Liver (tissue), 8 donors: ENCODE measurements at regions not wholly inside any gene's neighbourhood (a gene's known extent, or its start where the extent isn't known, plus 50 kb on each side); places are given as distances from the start of the nearest gene placed in this dataset.
"Not testable (repeated sequence)": the region's sequence is repeated elsewhere in the genome, so short reads cannot be mapped to it uniquely, and the experiment has no call there.

Experiments
- DNase-seq: peaks from one replicate; pipeline ENCODE4 v3.0.0-alpha.2; 2017; ENCODE audit warnings: low spot score
- H3K27ac ChIP-seq, 2 donors: one replicate each; pipeline ENCODE4 v1.7.0; 2013; ENCODE audit warnings: inconsistent platforms in 2 of 2, low read length in 2 of 2, control low read depth in 1 of 2, low read depth in 1 of 2, mild to moderate bottlenecking in 1 of 2
- H3K27me3 ChIP-seq, 4 donors: one replicate each; pipeline versions ENCODE4 v1.6.1 to v1.7.0; 2013; ENCODE audit warnings: low read length in 3 of 4, inconsistent platforms in 1 of 4, mild to moderate bottlenecking in 1 of 4, moderate library complexity in 1 of 4; ENCODE audit not compliant: control insufficient read depth in 4 of 4, insufficient read depth in 4 of 4
- H3K36me3 ChIP-seq, 4 donors: one replicate each; pipeline versions ENCODE4 v1.6.1 to v1.7.0; 2013; ENCODE audit warnings: low read length in 3 of 4, mild to moderate bottlenecking in 3 of 4, low read depth in 1 of 4, moderate library complexity in 1 of 4; ENCODE audit not compliant: control insufficient read depth in 4 of 4, insufficient read depth in 3 of 4
- H3K4me1 ChIP-seq, 4 donors: one replicate each; pipeline versions ENCODE4 v1.6.1 to v1.7.0; 2013; ENCODE audit warnings: low read length in 3 of 4, mild to moderate bottlenecking in 3 of 4, moderate library complexity in 1 of 4; ENCODE audit not compliant: control insufficient read depth in 4 of 4, insufficient read depth in 4 of 4
- H3K4me3 ChIP-seq, 3 donors: one replicate each; pipeline versions ENCODE4 v1.6.1 to v1.7.0; 2013; ENCODE audit warnings: low read length in 3 of 3, control low read depth in 1 of 3, low read depth in 1 of 3, mild to moderate bottlenecking in 1 of 3
- H3K9ac ChIP-seq, 2 donors: one replicate each; pipeline ENCODE4 v1.7.0; 2013; ENCODE audit warnings: low read length in 2 of 2, mild to moderate bottlenecking in 2 of 2, moderate library complexity in 2 of 2, control low read depth in 1 of 2, low read depth in 1 of 2
- H3K9me3 ChIP-seq, 4 donors: one replicate each; pipeline versions ENCODE4 v1.6.1 to v1.7.0; 2013; ENCODE audit warnings: low read length in 3 of 4; ENCODE audit not compliant: control insufficient read depth in 4 of 4
- EGR1 ChIP-seq, 2 donors: IDR thresholded peaks; 2 replicates each; pipeline ENCODE4 v1.6.1; 2016 to 2018; ENCODE audit warnings: antibody characterized with exemption in 2 of 2, low read depth in 2 of 2
- HNF4A ChIP-seq, 2 donors: conservative IDR thresholded peaks; 2 replicates each; pipeline ENCODE4 v1.6.1; 2016; ENCODE audit warnings: antibody characterized with exemption in 2 of 2, mild to moderate bottlenecking in 2 of 2
- HNF4G ChIP-seq: IDR thresholded peaks from 2 replicates; pipeline ENCODE4 v1.6.1; 2016; ENCODE audit warnings: antibody characterized with exemption
- RXRA ChIP-seq, 2 donors: IDR thresholded peaks; 2 replicates each; pipeline ENCODE4 v1.6.1; 2017 to 2018; ENCODE audit warnings: antibody characterized with exemption in 2 of 2, mild to moderate bottlenecking in 1 of 2
- SP1 ChIP-seq: IDR thresholded peaks from 2 replicates; pipeline ENCODE4 v1.6.1; 2018; ENCODE audit warnings: antibody characterized with exemption, mild to moderate bottlenecking
- WGBS: extraction: QIAGEN DNeasy Blood & Tissue Kit; methylation state at CpG from one replicate; pipeline ENCODE4 v1.1.7; 2013; 5-methylcytosine and 5-hydroxymethylcytosine counted together
- TF ChIP-seq, protein P1 (sequence below): IDR thresholded peaks from 2 replicates; pipeline ENCODE4 v1.6.1; 2016; ENCODE audit warnings: antibody characterized with exemption, mild to moderate bottlenecking
- TF ChIP-seq, protein P2 (sequence below): fragments of 150-350 bp; IDR thresholded peaks from 2 replicates; pipeline ENCODE4 v1.5.1; 2017; ENCODE audit warnings: improper control_type of control experiment, low read depth, low read length; ENCODE audit not compliant: missing input control
- TF ChIP-seq, protein P3 (sequence below): IDR thresholded peaks from 2 replicates; pipeline ENCODE4 v1.6.1; 2016; ENCODE audit warnings: antibody characterized with exemption
- TF ChIP-seq, protein P4 (sequence below): IDR thresholded peaks from 2 replicates; pipeline ENCODE4 v1.6.1; 2016; ENCODE audit warnings: antibody characterized with exemption
- donor health status: healthy.
- donor health status: healthy.
- donor health status: healthy.
- donor health status: healthy.
- donor health status: healthy.

DNA sequence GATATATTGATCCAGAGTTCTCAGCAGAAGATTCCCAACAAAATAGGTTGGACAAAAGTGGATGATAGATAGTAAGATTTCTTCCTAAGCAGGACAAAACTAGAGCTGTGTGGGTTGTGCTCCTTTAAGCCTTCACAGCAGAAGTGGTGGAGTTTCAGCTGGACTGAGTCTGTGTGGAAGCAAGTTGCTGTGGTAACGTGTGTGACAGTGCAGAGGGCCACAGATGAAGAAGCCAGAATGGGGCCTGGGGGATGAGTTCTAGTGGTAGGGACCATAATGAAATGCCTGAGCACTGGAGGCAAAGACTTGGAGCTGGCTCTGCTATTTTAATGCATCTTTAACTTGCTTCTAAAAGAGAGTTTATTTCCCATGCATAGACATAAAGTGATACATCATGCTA, 238.7 kb upstream of the POGK start:
- Histone ChIP-seq H3K4me1 (no peaks in the 10 kb centered on the region), H3K9ac (no peak overlapping the region), H3K4me3 (no peak overlapping the region), H3K9me3 (peaks cover 0 to 4% (median under 1%) of the 10 kb centered on the region in 4 donors), H3K27ac (no peak overlapping the region), H3K36me3 (no peaks in the 10 kb centered on the region), H3K27me3 (peaks cover 0 to 2% (median 0%) of the 10 kb centered on the region in 4 donors)
- 50% methylated on average over 1 of the region's 1 CpG for WGBS
- TF ChIP-seq RXRA (IDR thresholded peaks at IDR 0.05) (no peak), EGR1 (IDR thresholded peaks at IDR 0.05; ENCODE audit: low read depth in 2 of 2) (no peak)
- TF ChIP-seq, protein P1, sequence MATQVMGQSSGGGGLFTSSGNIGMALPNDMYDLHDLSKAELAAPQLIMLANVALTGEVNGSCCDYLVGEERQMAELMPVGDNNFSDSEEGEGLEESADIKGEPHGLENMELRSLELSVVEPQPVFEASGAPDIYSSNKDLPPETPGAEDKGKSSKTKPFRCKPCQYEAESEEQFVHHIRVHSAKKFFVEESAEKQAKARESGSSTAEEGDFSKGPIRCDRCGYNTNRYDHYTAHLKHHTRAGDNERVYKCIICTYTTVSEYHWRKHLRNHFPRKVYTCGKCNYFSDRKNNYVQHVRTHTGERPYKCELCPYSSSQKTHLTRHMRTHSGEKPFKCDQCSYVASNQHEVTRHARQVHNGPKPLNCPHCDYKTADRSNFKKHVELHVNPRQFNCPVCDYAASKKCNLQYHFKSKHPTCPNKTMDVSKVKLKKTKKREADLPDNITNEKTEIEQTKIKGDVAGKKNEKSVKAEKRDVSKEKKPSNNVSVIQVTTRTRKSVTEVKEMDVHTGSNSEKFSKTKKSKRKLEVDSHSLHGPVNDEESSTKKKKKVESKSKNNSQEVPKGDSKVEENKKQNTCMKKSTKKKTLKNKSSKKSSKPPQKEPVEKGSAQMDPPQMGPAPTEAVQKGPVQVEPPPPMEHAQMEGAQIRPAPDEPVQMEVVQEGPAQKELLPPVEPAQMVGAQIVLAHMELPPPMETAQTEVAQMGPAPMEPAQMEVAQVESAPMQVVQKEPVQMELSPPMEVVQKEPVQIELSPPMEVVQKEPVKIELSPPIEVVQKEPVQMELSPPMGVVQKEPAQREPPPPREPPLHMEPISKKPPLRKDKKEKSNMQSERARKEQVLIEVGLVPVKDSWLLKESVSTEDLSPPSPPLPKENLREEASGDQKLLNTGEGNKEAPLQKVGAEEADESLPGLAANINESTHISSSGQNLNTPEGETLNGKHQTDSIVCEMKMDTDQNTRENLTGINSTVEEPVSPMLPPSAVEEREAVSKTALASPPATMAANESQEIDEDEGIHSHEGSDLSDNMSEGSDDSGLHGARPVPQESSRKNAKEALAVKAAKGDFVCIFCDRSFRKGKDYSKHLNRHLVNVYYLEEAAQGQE = no peak
- no peak for DNase-seq

DNA sequence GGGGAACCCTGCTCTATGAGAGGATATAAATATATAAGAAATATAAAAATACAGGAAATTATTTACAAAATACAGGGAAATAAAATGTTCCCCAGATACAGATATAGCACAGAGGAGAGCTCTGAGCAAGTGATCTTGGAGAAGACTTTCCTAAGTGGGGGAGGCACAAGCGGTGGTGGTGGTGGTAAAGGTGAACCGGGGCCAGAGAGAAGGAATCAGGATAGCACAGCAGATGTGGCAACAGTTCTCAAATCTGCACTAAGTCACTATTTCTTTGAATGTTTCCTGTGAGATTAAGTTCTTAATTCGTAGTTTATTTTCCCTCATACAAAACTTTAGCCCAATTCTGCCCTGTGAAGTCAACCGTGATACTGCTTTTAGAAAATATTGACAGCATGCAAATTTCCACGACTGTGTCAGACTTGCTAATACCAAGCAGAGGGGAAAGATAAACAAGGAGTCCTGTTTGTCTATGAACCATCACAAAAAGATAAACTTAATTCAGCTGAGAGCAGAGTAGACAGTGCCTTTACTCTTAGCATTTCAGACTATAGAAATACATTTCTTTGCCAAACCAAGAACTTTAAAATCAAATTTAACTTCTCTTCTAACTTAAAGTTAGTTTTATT, 237.5 kb upstream of the POGK start:
- DNase-seq = no peak
- 50% methylated on average over 5 of the region's 5 CpGs for WGBS

DNA sequence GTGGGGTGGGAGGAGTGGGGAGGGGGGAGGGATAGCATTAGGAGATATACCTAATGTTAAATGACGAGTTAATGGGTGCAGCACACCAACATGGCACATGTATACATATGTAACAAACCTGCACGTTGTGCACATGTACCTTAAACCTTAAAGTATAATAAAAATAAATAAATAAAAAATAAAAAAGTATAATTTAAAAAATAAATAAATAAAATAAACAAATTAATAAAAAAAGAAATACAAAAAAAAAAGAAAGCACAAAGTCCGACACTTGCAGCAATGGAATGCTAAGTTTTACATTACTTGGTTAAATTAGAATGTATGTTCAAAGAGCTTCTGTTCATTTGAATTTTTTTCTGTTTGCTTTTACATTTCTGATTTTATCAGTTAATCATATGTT, 236.5 kb upstream of the POGK start:
- H3K27ac ChIP-seq, DNase-seq, H3K4me3 ChIP-seq, H3K36me3 ChIP-seq, H3K27me3 ChIP-seq, H3K4me1 ChIP-seq, H3K9me3 ChIP-seq, H3K9ac ChIP-seq: not testable (repeated sequence)
- 72% methylated on average over 3 of the region's 3 CpGs for WGBS

More for the DNA sequence above, 237.5 kb upstream of the POGK start:
- no peak overlapping the region for H3K9ac ChIP-seq
- H3K4me1 ChIP-seq = no peaks in the 10 kb centered on the region
- H3K27me3 ChIP-seq = peaks cover 0 to 2% (median 0%) of the 10 kb centered on the region in 4 donors
- H3K9me3 ChIP-seq = peaks cover 0 to 4% (median under 1%) of the 10 kb centered on the region in 4 donors
- no peak overlapping the region for H3K27ac ChIP-seq
- H3K4me3 ChIP-seq = no peak overlapping the region
- H3K36me3 ChIP-seq = no peaks in the 10 kb centered on the region
- TF ChIP-seq, protein P2, sequence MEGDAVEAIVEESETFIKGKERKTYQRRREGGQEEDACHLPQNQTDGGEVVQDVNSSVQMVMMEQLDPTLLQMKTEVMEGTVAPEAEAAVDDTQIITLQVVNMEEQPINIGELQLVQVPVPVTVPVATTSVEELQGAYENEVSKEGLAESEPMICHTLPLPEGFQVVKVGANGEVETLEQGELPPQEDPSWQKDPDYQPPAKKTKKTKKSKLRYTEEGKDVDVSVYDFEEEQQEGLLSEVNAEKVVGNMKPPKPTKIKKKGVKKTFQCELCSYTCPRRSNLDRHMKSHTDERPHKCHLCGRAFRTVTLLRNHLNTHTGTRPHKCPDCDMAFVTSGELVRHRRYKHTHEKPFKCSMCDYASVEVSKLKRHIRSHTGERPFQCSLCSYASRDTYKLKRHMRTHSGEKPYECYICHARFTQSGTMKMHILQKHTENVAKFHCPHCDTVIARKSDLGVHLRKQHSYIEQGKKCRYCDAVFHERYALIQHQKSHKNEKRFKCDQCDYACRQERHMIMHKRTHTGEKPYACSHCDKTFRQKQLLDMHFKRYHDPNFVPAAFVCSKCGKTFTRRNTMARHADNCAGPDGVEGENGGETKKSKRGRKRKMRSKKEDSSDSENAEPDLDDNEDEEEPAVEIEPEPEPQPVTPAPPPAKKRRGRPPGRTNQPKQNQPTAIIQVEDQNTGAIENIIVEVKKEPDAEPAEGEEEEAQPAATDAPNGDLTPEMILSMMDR = no peak
- TF ChIP-seq, protein P3, sequence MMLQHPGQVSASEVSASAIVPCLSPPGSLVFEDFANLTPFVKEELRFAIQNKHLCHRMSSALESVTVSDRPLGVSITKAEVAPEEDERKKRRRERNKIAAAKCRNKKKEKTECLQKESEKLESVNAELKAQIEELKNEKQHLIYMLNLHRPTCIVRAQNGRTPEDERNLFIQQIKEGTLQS = no peak
- TF ChIP-seq HNF4G = no peak
- TF ChIP-seq, protein P4, sequence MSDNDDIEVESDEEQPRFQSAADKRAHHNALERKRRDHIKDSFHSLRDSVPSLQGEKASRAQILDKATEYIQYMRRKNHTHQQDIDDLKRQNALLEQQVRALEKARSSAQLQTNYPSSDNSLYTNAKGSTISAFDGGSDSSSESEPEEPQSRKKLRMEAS = no peak
- no peak for TF ChIP-seq SP1
- no peak for TF ChIP-seq HNF4A (conservative IDR thresholded peaks at IDR 0.05)
- no peak for TF ChIP-seq EGR1 (IDR thresholded peaks at IDR 0.05; ENCODE audit: low read depth in 2 of 2)
